ENCODE measurements at regions not wholly inside any gene's neighbourhood (a gene's known extent, or its start where the extent isn't known, plus 50 kb on each side); places are given as distances from the start of the nearest gene placed in this dataset.

GRCh38 chr3:22661121-22661700 lies 541.9 kb upstream of the UBE2E2 start:
- no peak for TF ChIP-seq CTCF (IDR thresholded peaks at IDR 0.05; ENCODE audit: borderline replicate concordance, control extremely low read depth, extremely low read depth, insufficient read depth, missing control alignments)
- in situ Hi-C loops (cut with MboI; ENCODE audit: low sequenced_read_pairs, unreplicated experiment), result no loop called here
- DNase-seq (ENCODE audit: low spot score), result no peak

DNA sequence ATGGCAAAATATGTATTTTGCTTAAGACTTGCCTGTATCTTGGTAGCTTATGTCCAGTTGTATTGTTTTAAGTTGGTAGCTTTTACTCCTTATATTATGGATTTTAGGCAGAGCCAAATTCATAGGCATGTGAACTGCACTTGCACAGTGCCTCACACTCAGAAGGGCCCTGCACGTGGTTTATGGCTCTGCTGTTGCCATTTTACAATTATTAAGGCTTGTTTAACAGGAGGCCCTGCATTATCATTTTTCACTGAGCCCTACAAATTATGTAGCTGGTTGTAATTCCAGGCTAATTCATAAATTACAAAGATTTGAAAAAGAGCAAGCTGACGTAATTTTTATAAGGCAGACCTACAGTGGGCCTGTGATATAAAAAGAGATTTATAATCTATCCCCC lies 537.6 kb upstream of the UBE2E2 start:
- no peak for TF ChIP-seq CTCF (IDR thresholded peaks at IDR 0.05; ENCODE audit: borderline replicate concordance, control extremely low read depth, extremely low read depth, insufficient read depth, missing control alignments)
- no peak for DNase-seq (ENCODE audit: low spot score)
- in situ Hi-C loops (cut with MboI; ENCODE audit: low sequenced_read_pairs, unreplicated experiment), result no loop called here

GRCh38 chr3:22666736-22667135 lies 536.4 kb upstream of the UBE2E2 start:
- no peak for DNase-seq (ENCODE audit: low spot score)
- in situ Hi-C loops (cut with MboI; ENCODE audit: low sequenced_read_pairs, unreplicated experiment), result no loop called here
- no peak for TF ChIP-seq CTCF (IDR thresholded peaks at IDR 0.05; ENCODE audit: borderline replicate concordance, control extremely low read depth, extremely low read depth, insufficient read depth, missing control alignments)

DNA sequence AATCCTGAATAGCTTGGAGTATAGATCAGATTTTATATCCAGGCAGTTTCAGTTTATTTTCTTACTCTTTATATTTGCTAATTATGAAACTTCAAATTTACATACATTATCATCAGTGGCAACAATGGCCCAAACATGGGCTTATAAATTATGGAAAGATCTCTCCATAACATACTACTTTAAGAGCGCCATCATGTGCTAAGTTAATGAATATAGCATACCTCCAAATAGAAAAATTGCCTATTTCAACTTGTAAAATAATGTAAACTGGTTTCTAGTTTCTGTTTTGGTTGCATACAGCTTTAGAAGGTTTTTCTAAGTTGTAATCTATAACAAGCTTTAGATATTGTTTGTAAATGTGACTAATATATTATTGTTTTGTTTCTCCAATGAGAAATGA lies 531.3 kb upstream of the UBE2E2 start:
- in situ Hi-C loops (cut with MboI; ENCODE audit: low sequenced_read_pairs, unreplicated experiment), result no loop called here
- no peak for DNase-seq (ENCODE audit: low spot score)
- no peak for TF ChIP-seq CTCF (IDR thresholded peaks at IDR 0.05; ENCODE audit: borderline replicate concordance, control extremely low read depth, extremely low read depth, insufficient read depth, missing control alignments)

DNA sequence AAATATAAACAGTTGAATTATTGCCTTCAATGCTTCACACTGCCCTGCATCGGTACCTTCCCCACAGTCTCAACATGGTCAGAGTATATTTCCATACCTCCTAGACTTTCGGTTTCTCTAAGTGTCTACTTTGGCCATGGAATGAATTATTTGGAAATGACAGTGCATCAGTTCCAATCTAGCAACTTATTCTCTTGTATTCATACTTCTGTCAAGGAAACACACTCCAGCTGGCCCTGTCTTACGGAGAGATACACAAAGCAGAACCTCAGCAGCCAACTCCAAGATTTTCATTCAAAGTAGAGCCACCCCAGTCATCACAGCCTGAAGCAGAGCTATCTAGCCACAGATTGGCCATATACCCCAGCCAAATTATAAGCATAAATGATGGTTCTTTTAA lies 518.4 kb upstream of the UBE2E2 start:
- no peak for TF ChIP-seq CTCF (IDR thresholded peaks at IDR 0.05; ENCODE audit: borderline replicate concordance, control extremely low read depth, extremely low read depth, insufficient read depth, missing control alignments)
- in situ Hi-C loops (cut with MboI; ENCODE audit: low sequenced_read_pairs, unreplicated experiment), result no loop called here
- no peak for DNase-seq (ENCODE audit: low spot score)

GRCh38 chr3:22685597-22685996 lies 517.5 kb upstream of the UBE2E2 start:
- in situ Hi-C loops (cut with MboI; ENCODE audit: low sequenced_read_pairs, unreplicated experiment), result no loop called here
- no peak for DNase-seq (ENCODE audit: low spot score)
- TF ChIP-seq CTCF (IDR thresholded peaks at IDR 0.05; ENCODE audit: borderline replicate concordance, control extremely low read depth, extremely low read depth, insufficient read depth, missing control alignments), result no peak

GRCh38 chr3:22691407-22691806 lies 511.7 kb upstream of the UBE2E2 start:
- TF ChIP-seq CTCF (IDR thresholded peaks at IDR 0.05; ENCODE audit: borderline replicate concordance, control extremely low read depth, extremely low read depth, insufficient read depth, missing control alignments), result no peak
- no peak for DNase-seq (ENCODE audit: low spot score)
- in situ Hi-C loops (cut with MboI; ENCODE audit: low sequenced_read_pairs, unreplicated experiment), result no loop called here

Measured in GM13976 (cell line).